Neural progenitor cell (in vitro differentiated cells): ENCODE measurements at regions not wholly inside any gene's neighbourhood (a gene's known extent, or its start where the extent isn't known, plus 50 kb on each side); places are given as distances from the start of the nearest gene placed in this dataset.

Experiments used
- EZH2 ChIP-seq: fragments of 200-600 bp; sonication (generic); IDR thresholded peaks from 2 replicates; pipeline ENCODE4 v1.6.1; 2017; ENCODE audit warnings: antibody characterized with exemption, mild to moderate bottlenecking, moderate library complexity
- EZH2phosphoT487 ChIP-seq: fragments of 200-600 bp; sonication (generic); IDR thresholded peaks from 2 replicates; pipeline ENCODE4 v1.6.1; 2017; ENCODE audit warnings: antibody characterized with exemption
- TF ChIP-seq, protein P1 (sequence below): fragments of 200-600 bp; sonication (generic); IDR thresholded peaks from 2 replicates; pipeline ENCODE4 v1.5.1; 2017; ENCODE audit warnings: antibody characterized with exemption, mild to moderate bottlenecking

DNA sequence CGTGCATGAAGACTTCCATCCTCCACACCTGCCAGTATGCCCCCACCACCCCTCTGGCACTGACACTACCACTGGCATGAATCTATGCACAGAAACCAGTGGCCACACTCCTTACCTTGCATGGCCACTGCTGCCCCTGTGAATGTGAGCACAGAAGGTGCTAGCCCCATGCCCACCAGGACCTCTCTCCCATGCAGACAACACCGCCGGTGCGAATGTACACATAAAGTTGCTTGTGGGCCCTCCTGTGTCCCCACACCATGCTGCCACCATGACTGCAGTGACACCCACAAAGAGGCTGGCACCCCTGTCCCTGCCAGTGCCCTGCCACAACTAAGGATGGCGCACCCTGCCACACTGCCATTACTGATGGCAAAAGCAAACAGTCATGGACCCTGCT, 289.5 kb upstream of the KCND2 start:
- TF ChIP-seq, protein P1, sequence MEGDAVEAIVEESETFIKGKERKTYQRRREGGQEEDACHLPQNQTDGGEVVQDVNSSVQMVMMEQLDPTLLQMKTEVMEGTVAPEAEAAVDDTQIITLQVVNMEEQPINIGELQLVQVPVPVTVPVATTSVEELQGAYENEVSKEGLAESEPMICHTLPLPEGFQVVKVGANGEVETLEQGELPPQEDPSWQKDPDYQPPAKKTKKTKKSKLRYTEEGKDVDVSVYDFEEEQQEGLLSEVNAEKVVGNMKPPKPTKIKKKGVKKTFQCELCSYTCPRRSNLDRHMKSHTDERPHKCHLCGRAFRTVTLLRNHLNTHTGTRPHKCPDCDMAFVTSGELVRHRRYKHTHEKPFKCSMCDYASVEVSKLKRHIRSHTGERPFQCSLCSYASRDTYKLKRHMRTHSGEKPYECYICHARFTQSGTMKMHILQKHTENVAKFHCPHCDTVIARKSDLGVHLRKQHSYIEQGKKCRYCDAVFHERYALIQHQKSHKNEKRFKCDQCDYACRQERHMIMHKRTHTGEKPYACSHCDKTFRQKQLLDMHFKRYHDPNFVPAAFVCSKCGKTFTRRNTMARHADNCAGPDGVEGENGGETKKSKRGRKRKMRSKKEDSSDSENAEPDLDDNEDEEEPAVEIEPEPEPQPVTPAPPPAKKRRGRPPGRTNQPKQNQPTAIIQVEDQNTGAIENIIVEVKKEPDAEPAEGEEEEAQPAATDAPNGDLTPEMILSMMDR = no peak
- TF ChIP-seq EZH2 (no peak), EZH2phosphoT487 (no peak)
